ENCODE measurements at regions not wholly inside any gene's neighbourhood (a gene's known extent, or its start where the extent isn't known, plus 50 kb on each side); places are given as distances from the start of the nearest gene placed in this dataset.

- TF ChIP-seq POLR2A (IDR thresholded peaks at IDR 0.05) (no peak), CTCF (IDR thresholded peaks at IDR 0.05) (no peak), POLR2AphosphoS5 (IDR thresholded peaks at IDR 0.05) (no peak)
These were observed 145.5 kb upstream of the PELI1 start for GRCh38 chr2:64289737-64290136.

Data from gastroesophageal sphincter (tissue), 3 donors.